H1 (cell line): ENCODE measurements at regions not wholly inside any gene's neighbourhood (a gene's known extent, or its start where the extent isn't known, plus 50 kb on each side); places are given as distances from the start of the nearest gene placed in this dataset.

Experiments used
- ATF2 ChIP-seq: IDR thresholded peaks from 2 replicates; pipeline ENCODE4 v1.6.1; 2012; ENCODE audit warnings: low read length, inconsistent platforms
- BCL11A ChIP-seq, 2 experiments: IDR thresholded peaks; one replicate each; pipeline ENCODE4 v1.6.1; 2011; ENCODE audit warnings: low read depth in 2 of 2, low read length in 2 of 2, mild to moderate bottlenecking in 2 of 2
- EGR1 ChIP-seq: IDR thresholded peaks from 2 replicates; pipeline ENCODE4 v1.6.1; 2011; ENCODE audit warnings: low read depth, low read length, borderline replicate concordance
- FOSL1 ChIP-seq: IDR thresholded peaks from 2 replicates; pipeline ENCODE4 v1.6.1; 2011; ENCODE audit warnings: mild to moderate bottlenecking, low read depth, low read length, moderate library complexity; ENCODE audit not compliant: insufficient read depth
- SIX5 ChIP-seq: IDR thresholded peaks from 2 replicates; pipeline ENCODE4 v1.6.1; 2011; ENCODE audit warnings: mild to moderate bottlenecking, low read depth, low read length
- SP4 ChIP-seq: IDR thresholded peaks from 2 replicates; pipeline ENCODE4 v1.6.1; 2012; ENCODE audit warnings: low read length, inconsistent platforms

- TF ChIP-seq BCL11A (IDR thresholded peaks at IDR 0.05; ENCODE audit: low read depth in 2 of 2, low read length in 2 of 2) (no peak), EGR1 (no peak), SP4 (no peak), FOSL1 (no peak), SIX5 (no peak), ATF2 (no peak)
- TF ChIP-seq, all 59 proteins: peak for 0
Observed at GRCh38 chr12:63325757-63326156, 174.8 kb upstream of the AVPR1A start (continued).
